OCI-LY3 (cell line): ENCODE measurements at regions not wholly inside any gene's neighbourhood (a gene's known extent, or its start where the extent isn't known, plus 50 kb on each side); places are given as distances from the start of the nearest gene placed in this dataset.

ENCODE experiments used
- H2AFZ ChIP-seq: fragments of 200-600, 300-600 bp; shearing (Covaris generic); 2 replicates; pipeline ENCODE4 v1.6.0; 2014; ENCODE audit warnings: antibody characterized with exemption, low read depth, low read length
- H3K27ac ChIP-seq: fragments of 200-600, 300-600 bp; sonication (generic); 2 replicates; pipeline ENCODE4 v1.5.1; 2014; ENCODE audit warnings: mild to moderate bottlenecking, low read length, moderate library complexity, mixed read lengths
- H3K27me3 ChIP-seq: fragments of 200-600, 300-600 bp; sonication (generic); 2 replicates; pipeline ENCODE4 v1.6.1; 2014; ENCODE audit warnings: low read depth, low read length, mixed read lengths
- H3K36me3 ChIP-seq: fragments of 200-600, 300-600 bp; sonication (generic); replicated peaks from 2 replicates; pipeline ENCODE3; 2014; ENCODE audit warnings: low read depth, low read length, mixed read lengths
- H3K4me1 ChIP-seq: fragments of 300-600, 200-600 bp; sonication (generic); 2 replicates; pipeline ENCODE4 v1.6.1; 2014; ENCODE audit warnings: low read length, mixed read lengths
- H3K4me2 ChIP-seq: fragments of 200-600, 300-600 bp; sonication (generic); 2 replicates; pipeline ENCODE4 v1.6.1; 2014; ENCODE audit warnings: low read length, mixed read lengths
- H3K4me3 ChIP-seq: fragments of 300-600, 200-600 bp; sonication (generic); 2 replicates; pipeline ENCODE4 v1.5.1; 2014; ENCODE audit warnings: antibody characterized with exemption, mild to moderate bottlenecking, low read length, moderate library complexity
- H3K79me2 ChIP-seq: fragments of 300-600, 200-600 bp; shearing (Covaris generic); 2 replicates; pipeline ENCODE4 v1.6.1; 2014; ENCODE audit warnings: mild to moderate bottlenecking, low read length, mixed read lengths
- H3K9ac ChIP-seq: fragments of 300-600, 200-600 bp; shearing (Covaris generic); 2 replicates; pipeline ENCODE4 v1.6.0; 2014; ENCODE audit warnings: mild to moderate bottlenecking, low read length, moderate library complexity
- H3K9me3 ChIP-seq: fragments of 200-600, 300-600 bp; shearing (Covaris generic); 2 replicates; pipeline ENCODE4 v1.6.1; 2014; ENCODE audit warnings: low read length, mixed read lengths; ENCODE audit not compliant: insufficient read depth
- H4K20me1 ChIP-seq: fragments of 200-600, 300-600 bp; sonication (generic); 2 replicates; pipeline ENCODE4 v1.6.1; 2016; ENCODE audit warnings: low read length, mixed read lengths; ENCODE audit not compliant: insufficient read depth
- EZH2phosphoT487 ChIP-seq: fragments of 200-600 bp; shearing (Covaris generic); IDR thresholded peaks from 2 replicates; pipeline ENCODE4 v1.6.1; 2018; ENCODE audit warnings: antibody characterized with exemption, mixed run types, low read depth
- TF ChIP-seq, protein P1 (sequence below): fragments of 200-600, 300-600 bp; sonication (generic); IDR thresholded peaks from 2 replicates; pipeline ENCODE4 v1.5.1; 2014; ENCODE audit warnings: antibody characterized with exemption, low read length, low read depth

DNA sequence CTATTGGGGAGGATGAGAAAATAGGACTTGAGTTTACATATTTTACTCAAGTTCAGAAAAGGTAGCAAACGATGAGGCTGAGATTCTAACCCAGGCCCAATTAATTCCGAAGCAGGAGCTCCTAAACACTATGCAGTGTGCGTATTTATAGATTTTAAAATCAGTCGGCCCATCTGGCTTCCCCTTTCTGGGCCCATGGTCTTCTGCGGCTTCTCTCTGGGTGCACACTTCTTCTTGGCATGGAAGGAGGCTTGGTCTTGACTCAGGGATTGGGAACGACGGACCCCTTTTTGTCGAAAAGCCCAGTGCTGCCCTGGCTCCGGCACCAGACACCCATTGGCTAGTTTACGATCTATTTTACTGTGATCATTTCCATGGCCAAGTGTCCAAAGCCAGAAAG is 1433.8 kb downstream of the BRD1 start:
- no peaks in the 10 kb centered on the region for H4K20me1 ChIP-seq
- H3K79me2 ChIP-seq, result no peaks in the 10 kb centered on the region
- TF ChIP-seq EZH2phosphoT487, result no peak
- TF ChIP-seq, protein P1, sequence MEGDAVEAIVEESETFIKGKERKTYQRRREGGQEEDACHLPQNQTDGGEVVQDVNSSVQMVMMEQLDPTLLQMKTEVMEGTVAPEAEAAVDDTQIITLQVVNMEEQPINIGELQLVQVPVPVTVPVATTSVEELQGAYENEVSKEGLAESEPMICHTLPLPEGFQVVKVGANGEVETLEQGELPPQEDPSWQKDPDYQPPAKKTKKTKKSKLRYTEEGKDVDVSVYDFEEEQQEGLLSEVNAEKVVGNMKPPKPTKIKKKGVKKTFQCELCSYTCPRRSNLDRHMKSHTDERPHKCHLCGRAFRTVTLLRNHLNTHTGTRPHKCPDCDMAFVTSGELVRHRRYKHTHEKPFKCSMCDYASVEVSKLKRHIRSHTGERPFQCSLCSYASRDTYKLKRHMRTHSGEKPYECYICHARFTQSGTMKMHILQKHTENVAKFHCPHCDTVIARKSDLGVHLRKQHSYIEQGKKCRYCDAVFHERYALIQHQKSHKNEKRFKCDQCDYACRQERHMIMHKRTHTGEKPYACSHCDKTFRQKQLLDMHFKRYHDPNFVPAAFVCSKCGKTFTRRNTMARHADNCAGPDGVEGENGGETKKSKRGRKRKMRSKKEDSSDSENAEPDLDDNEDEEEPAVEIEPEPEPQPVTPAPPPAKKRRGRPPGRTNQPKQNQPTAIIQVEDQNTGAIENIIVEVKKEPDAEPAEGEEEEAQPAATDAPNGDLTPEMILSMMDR, result no peak
- H3K4me2 ChIP-seq, result no peak overlapping the region
- H3K9me3 ChIP-seq, result no peaks in the 10 kb centered on the region
- no peak overlapping the region for H3K4me3 ChIP-seq
- no peak overlapping the region for H2AFZ ChIP-seq
- no peaks in the 10 kb centered on the region for H3K4me1 ChIP-seq
- H3K27me3 ChIP-seq, result no peaks in the 10 kb centered on the region
- no peak overlapping the region for H3K27ac ChIP-seq
- H3K9ac ChIP-seq, result no peak overlapping the region
- no peaks in the 10 kb centered on the region for H3K36me3 ChIP-seq

DNA sequence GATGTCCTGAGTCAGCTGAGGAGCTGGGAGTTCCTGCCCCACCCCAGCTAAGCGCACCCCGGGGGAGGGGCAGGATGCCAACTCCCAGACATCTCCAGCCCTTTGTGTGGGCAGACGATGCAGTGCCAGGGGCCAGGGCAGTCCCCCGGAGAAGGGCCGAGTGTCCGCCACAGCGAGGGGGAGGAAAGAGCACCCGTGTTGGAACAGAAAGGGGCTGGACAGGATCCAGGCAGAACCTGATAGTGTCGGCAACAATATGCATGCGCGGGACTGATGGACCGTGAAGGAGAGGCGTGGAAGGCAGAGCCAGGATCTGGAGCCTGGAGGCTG is 1434.7 kb downstream of the BRD1 start:
- Histone ChIP-seq H3K9me3 (no peaks in the 10 kb centered on the region), H3K36me3 (no peaks in the 10 kb centered on the region), H3K4me2 (no peak overlapping the region)

DNA sequence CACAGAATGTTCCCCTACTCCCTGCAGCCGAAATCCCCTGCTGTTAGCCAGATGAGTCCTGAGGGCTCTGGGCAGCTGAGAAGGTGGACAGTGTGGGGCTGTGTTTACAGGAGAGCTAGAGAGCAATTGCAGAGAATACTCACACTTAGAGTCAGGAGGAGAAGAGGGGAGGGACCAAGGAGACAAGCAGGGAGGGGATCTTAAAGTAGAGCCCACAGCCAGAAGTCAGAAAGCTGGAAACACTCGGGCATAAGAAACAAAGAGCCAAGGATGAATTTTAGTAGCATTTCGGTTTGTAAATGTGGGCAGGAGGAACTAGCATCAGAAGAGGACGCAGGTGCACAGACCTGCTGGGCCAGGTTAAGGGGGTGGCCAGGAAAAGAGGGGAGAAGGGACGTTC is 1435.9 kb downstream of the BRD1 start:
- no peaks in the 10 kb centered on the region for H3K9me3 ChIP-seq
- H3K4me1 ChIP-seq, result no peaks in the 10 kb centered on the region
- no peaks in the 10 kb centered on the region for H4K20me1 ChIP-seq
- TF ChIP-seq, protein P1, result no peak
- TF ChIP-seq EZH2phosphoT487, result no peak
- H3K9ac ChIP-seq, result no peak overlapping the region
- no peak overlapping the region for H3K4me3 ChIP-seq
- no peak overlapping the region for H3K4me2 ChIP-seq
- no peaks in the 10 kb centered on the region for H3K27me3 ChIP-seq
- H3K79me2 ChIP-seq, result no peaks in the 10 kb centered on the region
- H3K27ac ChIP-seq, result no peak overlapping the region
- H2AFZ ChIP-seq, result no peak overlapping the region
- H3K36me3 ChIP-seq, result no peaks in the 10 kb centered on the region

More for the DNA sequence above, 1434.7 kb downstream of the BRD1 start:
- Histone ChIP-seq H3K27me3 (no peaks in the 10 kb centered on the region), H3K4me1 (no peaks in the 10 kb centered on the region), H2AFZ (no peak overlapping the region), H3K79me2 (no peaks in the 10 kb centered on the region), H3K4me3 (no peak overlapping the region), H3K27ac (no peak overlapping the region), H4K20me1 (no peaks in the 10 kb centered on the region), H3K9ac (no peak overlapping the region)
- no peak for TF ChIP-seq EZH2phosphoT487
- TF ChIP-seq, protein P1, result no peak

DNA sequence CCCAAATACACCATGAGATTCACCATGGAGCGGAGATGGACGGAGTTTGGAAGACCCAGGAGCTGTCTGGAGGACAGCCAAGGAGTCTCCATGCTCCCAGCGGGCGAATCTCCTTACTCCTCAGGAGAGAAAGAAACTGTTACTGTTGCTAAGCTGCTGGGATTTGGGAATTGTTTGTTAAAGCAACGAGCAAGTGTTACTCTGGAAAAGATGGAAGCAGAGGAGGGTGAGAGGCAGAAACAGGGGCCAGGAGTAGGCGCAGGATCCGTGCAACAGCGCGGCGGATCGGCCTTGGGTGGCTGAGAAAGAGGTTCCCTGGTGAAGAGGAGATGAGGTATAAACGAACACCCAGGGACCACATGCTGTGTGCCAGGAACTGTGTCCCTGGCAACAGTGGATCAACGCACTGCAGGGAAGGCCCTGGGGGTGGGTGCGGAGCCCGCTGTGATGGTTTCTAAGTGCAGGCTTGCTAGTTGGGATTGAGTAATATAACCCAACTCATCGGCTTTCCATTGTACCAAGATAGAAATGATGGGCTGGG is 1436.4 kb downstream of the BRD1 start:
- no peak overlapping the region for H3K4me2 ChIP-seq
- no peak overlapping the region for H3K9ac ChIP-seq
- no peaks in the 10 kb centered on the region for H3K36me3 ChIP-seq
- H3K4me3 ChIP-seq, result no peak overlapping the region
- H3K27me3 ChIP-seq, result no peaks in the 10 kb centered on the region
- H4K20me1 ChIP-seq, result no peaks in the 10 kb centered on the region
- H3K4me1 ChIP-seq, result no peaks in the 10 kb centered on the region
- TF ChIP-seq EZH2phosphoT487, result no peak
- TF ChIP-seq, protein P1, result no peak
- H2AFZ ChIP-seq, result no peak overlapping the region
- H3K9me3 ChIP-seq, result no peaks in the 10 kb centered on the region
- no peaks in the 10 kb centered on the region for H3K79me2 ChIP-seq
- no peak overlapping the region for H3K27ac ChIP-seq
